Sigmoid colon (tissue), 4 donors: ENCODE measurements at regions not wholly inside any gene's neighbourhood (a gene's known extent, or its start where the extent isn't known, plus 50 kb on each side); places are given as distances from the start of the nearest gene placed in this dataset.

Source experiments
- EP300 ChIP-seq, 4 donors: sonication (generic); formaldehyde crosslinking; IDR thresholded peaks; one replicate each; pipeline ENCODE4 v1.6.1; 2017; ENCODE audit warnings: antibody characterized with exemption in 4 of 4
- TF ChIP-seq, protein P1 (sequence below), 4 experiments: fragments of 450-650 bp in 3 of 4; fragments of 200-600 bp in 1 of 4; IDR thresholded peaks; one replicate each; pipeline ENCODE4 v1.5.1; 2016 to 2019; ENCODE audit warnings: antibody characterized with exemption in 4 of 4, mild to moderate bottlenecking in 3 of 4, moderate library complexity in 2 of 4

DNA sequence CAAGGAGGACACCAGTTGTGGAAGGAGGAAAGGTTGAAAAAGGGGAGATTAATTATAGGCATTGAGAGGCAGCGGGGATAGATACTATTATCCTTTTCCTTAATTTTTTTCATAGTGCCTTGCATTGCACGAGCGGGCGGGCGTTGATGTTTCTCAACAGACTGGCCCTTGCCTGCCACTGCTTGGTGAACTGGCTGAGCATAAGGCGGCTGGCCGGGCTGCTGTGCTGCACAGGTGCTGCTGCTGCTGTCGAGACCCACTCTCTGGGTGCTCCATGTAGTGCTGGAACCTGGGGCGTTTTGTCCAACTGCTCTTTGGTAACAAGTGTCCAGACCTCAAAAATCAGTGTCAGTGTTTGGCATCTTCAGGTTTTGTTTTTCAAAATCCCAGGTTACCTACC is 83.3 kb upstream of the PAQR3 start:
- no peak for TF ChIP-seq EP300 (IDR thresholded peaks at IDR 0.05)
- TF ChIP-seq, protein P1, sequence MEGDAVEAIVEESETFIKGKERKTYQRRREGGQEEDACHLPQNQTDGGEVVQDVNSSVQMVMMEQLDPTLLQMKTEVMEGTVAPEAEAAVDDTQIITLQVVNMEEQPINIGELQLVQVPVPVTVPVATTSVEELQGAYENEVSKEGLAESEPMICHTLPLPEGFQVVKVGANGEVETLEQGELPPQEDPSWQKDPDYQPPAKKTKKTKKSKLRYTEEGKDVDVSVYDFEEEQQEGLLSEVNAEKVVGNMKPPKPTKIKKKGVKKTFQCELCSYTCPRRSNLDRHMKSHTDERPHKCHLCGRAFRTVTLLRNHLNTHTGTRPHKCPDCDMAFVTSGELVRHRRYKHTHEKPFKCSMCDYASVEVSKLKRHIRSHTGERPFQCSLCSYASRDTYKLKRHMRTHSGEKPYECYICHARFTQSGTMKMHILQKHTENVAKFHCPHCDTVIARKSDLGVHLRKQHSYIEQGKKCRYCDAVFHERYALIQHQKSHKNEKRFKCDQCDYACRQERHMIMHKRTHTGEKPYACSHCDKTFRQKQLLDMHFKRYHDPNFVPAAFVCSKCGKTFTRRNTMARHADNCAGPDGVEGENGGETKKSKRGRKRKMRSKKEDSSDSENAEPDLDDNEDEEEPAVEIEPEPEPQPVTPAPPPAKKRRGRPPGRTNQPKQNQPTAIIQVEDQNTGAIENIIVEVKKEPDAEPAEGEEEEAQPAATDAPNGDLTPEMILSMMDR (IDR thresholded peaks at IDR 0.05) = no peak
